GM13977 (cell line): ENCODE measurements at regions not wholly inside any gene's neighbourhood (a gene's known extent, or its start where the extent isn't known, plus 50 kb on each side); places are given as distances from the start of the nearest gene placed in this dataset.

Source experiments
- DNase-seq: peaks from one replicate; pipeline ENCODE4 v3.0.0; 2012; ENCODE audit warnings: low spot score
- CTCF ChIP-seq: IDR thresholded peaks from 2 replicates; pipeline ENCODE4 v1.5.1; 2012; ENCODE audit warnings: mild to moderate bottlenecking, control low read depth; ENCODE audit not compliant: insufficient read depth; ENCODE audit errors: extremely low read depth, missing control alignments
- in situ Hi-C: fragments of 300-500 bp; cut with MboI; formaldehyde crosslinking; loops from one replicate; pipeline ENCODE4 v1.12.0; 2022; ENCODE audit warnings: low sequenced_read_pairs, low pct_unique_long_range_greater_than_20kb, mixed read lengths, inconsistent platforms; ENCODE audit not compliant: unreplicated experiment

DNA sequence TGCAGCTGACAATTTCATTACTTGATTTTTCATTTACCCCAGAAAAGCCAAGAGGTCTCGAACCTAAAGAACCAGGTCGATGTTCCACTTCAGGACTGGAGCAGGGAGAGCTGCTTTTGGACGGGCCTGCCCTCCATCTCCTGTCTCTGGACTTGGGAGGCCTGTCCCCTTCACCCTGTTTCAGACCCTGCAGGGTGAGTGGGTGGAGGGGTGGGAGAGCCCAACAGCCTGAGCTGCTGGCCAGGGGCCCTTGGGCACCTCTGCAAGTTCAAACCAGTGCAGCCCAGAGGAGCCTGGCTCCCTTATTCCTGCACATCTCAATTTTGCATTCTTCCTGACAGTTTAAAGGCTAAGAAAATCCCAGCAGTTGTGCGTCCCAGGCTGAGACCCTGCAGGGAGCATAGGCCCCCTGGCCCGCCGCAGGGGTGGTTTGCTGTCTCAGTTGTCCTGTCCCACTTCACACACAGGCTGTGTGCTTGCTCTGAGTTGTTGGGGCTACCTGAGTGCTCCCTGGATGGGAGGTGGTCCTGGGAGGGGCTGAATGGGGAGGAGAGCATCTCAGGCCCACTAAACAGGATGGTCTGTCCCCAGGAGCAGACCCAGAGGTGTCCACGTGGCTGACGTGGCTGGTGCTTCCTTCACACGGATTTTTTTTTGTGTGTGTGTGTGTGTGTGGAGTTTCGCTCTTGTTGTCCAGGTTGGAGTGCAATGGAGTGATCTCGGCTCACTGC, 443.7 kb downstream of the PTPRU start:
- in situ Hi-C loops, result no loop called here

DNA sequence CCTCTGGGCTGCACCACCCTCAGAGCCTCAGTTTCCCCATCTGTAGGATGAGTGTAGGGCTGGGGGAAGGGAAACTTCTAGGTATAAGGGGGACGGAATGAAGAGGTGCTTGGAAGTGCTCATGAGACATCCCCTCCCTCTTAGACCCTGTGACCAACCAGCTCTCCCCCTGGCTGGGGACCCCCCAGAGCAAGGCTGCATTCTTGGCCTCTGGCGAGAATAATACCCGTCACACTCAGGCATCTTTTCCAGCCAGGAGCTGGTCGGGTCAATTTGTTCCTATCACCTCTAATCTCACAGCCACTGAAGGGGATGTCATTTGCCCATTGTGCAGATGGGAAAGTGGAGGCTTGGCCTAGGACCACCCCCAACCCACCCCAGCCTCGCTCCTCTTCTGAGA, 443.0 kb downstream of the PTPRU start:
- DNase-seq, result no peak
- in situ Hi-C loops, result no loop called here
- TF ChIP-seq CTCF, result no peak

More for the DNA sequence above, 443.7 kb downstream of the PTPRU start:
- no peak for TF ChIP-seq CTCF
- no peak for DNase-seq

GRCh38 chr1:29677028-29678024, 441.0 kb downstream of the PTPRU start:
- no peak for TF ChIP-seq CTCF
- no peak for DNase-seq
- in situ Hi-C loops, result no loop called here

DNA sequence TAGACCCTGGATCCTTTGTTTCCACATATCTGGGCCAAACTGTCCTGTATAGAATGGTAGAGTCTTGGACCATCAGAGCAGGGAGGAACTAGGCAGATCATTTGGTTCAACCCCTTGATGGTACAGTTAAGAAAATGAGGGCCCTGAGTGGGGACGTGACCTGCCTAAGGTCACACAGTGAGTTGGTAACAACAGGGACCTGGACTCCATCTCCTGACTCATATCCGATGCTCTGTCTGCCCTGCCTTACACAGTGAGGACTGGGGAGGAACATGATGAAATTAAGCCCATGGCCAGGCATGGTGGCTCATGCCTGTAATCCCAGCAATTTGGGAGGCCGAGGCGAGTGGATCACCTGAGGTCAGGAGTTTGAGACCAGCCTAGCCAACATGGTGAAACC, 440.2 kb downstream of the PTPRU start:
- TF ChIP-seq CTCF, result no peak
- no peak for DNase-seq
- in situ Hi-C loops, result no loop called here

DNA sequence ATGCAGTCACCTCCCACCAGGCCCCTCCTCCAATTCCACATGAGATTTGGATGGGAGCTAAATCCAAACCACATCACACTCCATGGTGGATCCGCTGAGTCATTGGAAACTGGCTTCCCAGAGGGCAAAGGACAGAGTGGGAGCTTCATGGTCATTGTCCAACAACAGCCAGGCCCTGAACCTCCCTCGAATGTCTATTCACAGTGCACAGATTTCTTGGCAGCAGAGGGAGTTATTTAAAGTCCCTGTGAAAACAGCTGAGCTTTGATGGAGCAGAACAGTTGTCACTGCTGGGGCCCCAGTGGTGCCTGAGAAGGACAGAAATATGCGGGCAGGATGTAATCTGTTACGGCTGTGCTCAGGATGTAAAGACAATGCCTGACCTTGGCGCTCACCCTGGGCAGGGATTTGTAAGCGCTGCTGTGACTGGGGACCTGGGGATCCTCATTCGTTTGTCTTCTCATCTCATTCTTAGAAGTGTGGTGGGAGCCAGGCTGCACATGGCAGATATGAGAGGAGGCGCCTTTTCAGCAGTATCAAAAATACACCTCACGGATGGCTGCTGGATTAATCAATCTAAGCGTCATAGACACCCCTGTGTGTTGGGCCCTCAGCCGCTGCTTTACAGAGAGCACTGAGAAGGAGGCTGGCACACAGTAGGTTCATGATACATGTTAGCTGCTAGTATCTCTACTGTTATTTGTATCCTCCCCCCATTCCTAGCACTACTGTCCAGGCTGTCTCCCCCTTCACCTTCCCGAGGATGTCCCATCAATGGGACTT, 439.4 kb downstream of the PTPRU start:
- in situ Hi-C loops, result no loop called here
- no peak for DNase-seq
- TF ChIP-seq CTCF, result no peak
